WTC11 (cell line): ENCODE measurements at regions not wholly inside any gene's neighbourhood (a gene's known extent, or its start where the extent isn't known, plus 50 kb on each side); places are given as distances from the start of the nearest gene placed in this dataset.
"Not testable (repeated sequence)": the region's sequence is repeated elsewhere in the genome, so short reads cannot be mapped to it uniquely, and the experiment has no call there.

Experiments used
- ATAC-seq: fragments of 200-7000 bp; cut with Tn5 transposase; 2 replicates; pipeline ENCODE4 v1.10.0; 2021; ENCODE audit warnings: mild to moderate bottlenecking, moderate library complexity
- CTCF ChIA-PET: fragments of 300-600 bp; sonication (Branson Sonifier 250); formaldehyde crosslinking; loops from one replicate; lab custom pipeline; 2021; ENCODE audit warnings: antibody characterized with exemption; lab: Charles Lee
- POLR2A ChIA-PET: fragments of 350-600 bp; sonication (Branson Sonifier 250); formaldehyde crosslinking; loops from one replicate; lab custom pipeline; 2021; ENCODE audit warnings: antibody characterized with exemption; lab: Charles Lee
- DNase-seq: peaks from one replicate; pipeline ENCODE4 v3.0.0; 2021; ENCODE audit warnings: low spot score
- H3K27ac Mint-ChIP-seq: 2 replicates; pipeline ENCODE4 v1.8.0; 2021; ENCODE audit warnings: mixed read lengths
- H3K27me3 Mint-ChIP-seq: 2 replicates; pipeline ENCODE4 v1.8.0; 2021; ENCODE audit warnings: low read depth, mild to moderate bottlenecking, moderate library complexity, mixed read lengths
- H3K36me3 Mint-ChIP-seq: 2 replicates; pipeline ENCODE4 v1.8.0; 2021; ENCODE audit warnings: mixed read lengths
- H3K4me1 Mint-ChIP-seq: 2 replicates; pipeline ENCODE4 v1.8.0; 2022; ENCODE audit warnings: mixed read lengths
- H3K4me3 Mint-ChIP-seq: 2 replicates; pipeline ENCODE4 v1.8.0; 2021; ENCODE audit warnings: mild to moderate bottlenecking, moderate library complexity, mixed read lengths
- H3K9me3 Mint-ChIP-seq: 2 replicates; pipeline ENCODE4 v1.8.0; 2021; ENCODE audit warnings: mixed read lengths
- ATF2 ChIP-seq: sonication (generic); formaldehyde crosslinking; IDR thresholded peaks from 2 replicates; pipeline ENCODE4 v1.8.1; 2022; ENCODE audit warnings: low read depth, missing genetic modification reagents, borderline replicate concordance
- CREB1 ChIP-seq: sonication (generic); formaldehyde crosslinking; IDR thresholded peaks from 2 replicates; pipeline ENCODE4 v1.8.0; 2023; ENCODE audit warnings: mild to moderate bottlenecking, missing genetic modification reagents
- GABPB1 ChIP-seq: sonication (generic); formaldehyde crosslinking; IDR thresholded peaks from 2 replicates; pipeline ENCODE4 v1.8.1; 2023; ENCODE audit warnings: mild to moderate bottlenecking, missing genetic modification reagents
- HMGA2 ChIP-seq: fragments of 250-450 bp; sonication (Bioruptor Pico); IDR thresholded peaks from 2 replicates; pipeline ENCODE4 v1.4.0; 2021; ENCODE audit warnings: mild to moderate bottlenecking, moderate library complexity
- HMGXB4 ChIP-seq: sonication (generic); formaldehyde crosslinking; IDR thresholded peaks from 2 replicates; pipeline ENCODE4 v1.8.1; 2023; ENCODE audit warnings: mild to moderate bottlenecking, moderate library complexity, missing genetic modification reagents
- JAZF1 ChIP-seq: fragments of 250-450 bp; sonication (Bioruptor Pico); IDR thresholded peaks from 2 replicates; pipeline ENCODE4 v1.9.0; 2021; ENCODE audit warnings: moderate library complexity, mild to moderate bottlenecking, inconsistent platforms
- MYBL2 ChIP-seq: sonication (generic); formaldehyde crosslinking; IDR thresholded peaks from 2 replicates; pipeline ENCODE4 v1.8.1; 2023; ENCODE audit warnings: mild to moderate bottlenecking, moderate library complexity, missing genetic modification reagents
- NFATC4 ChIP-seq: fragments of 250-450 bp; sonication (Bioruptor Pico); IDR thresholded peaks from 2 replicates; pipeline ENCODE4 v1.9.0; 2021; ENCODE audit warnings: mild to moderate bottlenecking
- NFE2L1 ChIP-seq: sonication (generic); formaldehyde crosslinking; IDR thresholded peaks from 2 replicates; pipeline ENCODE4 v1.8.1; 2023; ENCODE audit warnings: missing genetic modification reagents
- NFYB ChIP-seq: sonication (generic); formaldehyde crosslinking; conservative IDR thresholded peaks from 2 replicates; pipeline ENCODE4 v1.8.0; 2022; ENCODE audit warnings: low read depth, missing genetic modification reagents
- PRRX2 ChIP-seq: fragments of 250-450 bp; sonication (Bioruptor Pico); IDR thresholded peaks from 2 replicates; pipeline ENCODE4 v1.8.0; 2021; ENCODE audit warnings: mild to moderate bottlenecking
- TEAD4 ChIP-seq: sonication (generic); formaldehyde crosslinking; IDR thresholded peaks from 2 replicates; pipeline ENCODE4 v1.8.0; 2022; ENCODE audit warnings: mild to moderate bottlenecking, missing genetic modification reagents
- TP53 ChIP-seq: sonication (generic); formaldehyde crosslinking; IDR thresholded peaks from 2 replicates; pipeline ENCODE4 v1.8.1; 2023; ENCODE audit warnings: mild to moderate bottlenecking, missing genetic modification reagents
- ZNF121 ChIP-seq: sonication (generic); formaldehyde crosslinking; IDR thresholded peaks from 2 replicates; pipeline ENCODE4 v1.8.0; 2023; ENCODE audit warnings: missing genetic modification reagents
- ZNF263 ChIP-seq: sonication (generic); formaldehyde crosslinking; IDR thresholded peaks from 2 replicates; pipeline ENCODE4 v1.8.1; 2022; ENCODE audit warnings: low read depth, mild to moderate bottlenecking, moderate library complexity, missing genetic modification reagents
- ZNF423 ChIP-seq: fragments of 250-450 bp; sonication (Bioruptor Pico); IDR thresholded peaks from 2 replicates; pipeline ENCODE4 v2.1.2; 2022; ENCODE audit warnings: mild to moderate bottlenecking, moderate library complexity
- TF ChIP-seq, protein P1 (sequence below): fragments of 250-450 bp; sonication (Bioruptor Pico); IDR thresholded peaks from 2 replicates; pipeline ENCODE4 v1.8.0; 2021; ENCODE audit warnings: mild to moderate bottlenecking
- TF ChIP-seq, protein P2 (sequence below): sonication (generic); formaldehyde crosslinking; IDR thresholded peaks from 2 replicates; pipeline ENCODE4 v1.8.1; 2022; ENCODE audit warnings: mild to moderate bottlenecking, missing genetic modification reagents, moderate library complexity, borderline replicate concordance

DNA sequence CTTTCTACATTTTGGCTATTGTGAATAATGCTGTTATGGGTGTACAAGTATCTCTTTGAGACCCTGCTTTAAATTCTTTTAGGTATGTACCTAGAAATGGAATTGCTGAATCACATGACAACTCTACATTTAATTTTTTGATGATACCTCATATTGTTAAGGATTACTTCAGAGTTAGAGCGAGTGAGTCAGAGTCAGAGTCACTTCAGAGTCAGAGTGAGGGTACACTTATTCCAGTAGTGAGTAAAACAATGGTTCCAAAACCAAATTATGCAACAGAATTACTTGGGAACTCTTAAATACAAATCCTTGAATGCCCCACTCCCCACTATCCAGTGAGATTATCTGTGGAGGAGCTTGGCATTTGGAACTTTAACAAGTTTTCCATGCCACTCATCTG, 50.3 kb upstream of the SNRK start:
- H3K27ac Mint-ChIP-seq, result no peak overlapping the region

GRCh38 chr3:43233062-43233461, 53.3 kb upstream of the SNRK start:
- Mint-ChIP-seq H3K9me3 (peaks cover 8% of the 10 kb centered on the region), H3K27me3 (no peaks in the 10 kb centered on the region), H3K4me3 (no peak overlapping the region), H3K4me1 (no peaks in the 10 kb centered on the region), H3K27ac (no peak overlapping the region), H3K36me3 (peaks cover 1% of the 10 kb centered on the region; the same call in 1 of the 2 replicates)
- ChIA-PET CTCF (no interaction called here), POLR2A (no interaction called here)
- no peak for DNase-seq
- TF ChIP-seq GABPB1 (CRISPR knock-in tag), result no peak
- TF ChIP-seq PRRX2 (CRISPR knock-in tag), result no peak
- no peak for TF ChIP-seq JAZF1 (CRISPR knock-in tag)
- ATAC-seq, result no peak

More for the DNA sequence above, 50.3 kb upstream of the SNRK start:
- DNase-seq (no peak), ATAC-seq (no peak)
- Mint-ChIP-seq H3K4me1 (no peaks in the 10 kb centered on the region), H3K36me3 (no peaks in the 10 kb centered on the region), H3K27me3 (no peaks in the 10 kb centered on the region), H3K9me3 (peaks cover 13% of the 10 kb centered on the region), H3K4me3 (no peak overlapping the region)
- TF ChIP-seq ZNF121 (CRISPR knock-in tag), result no peak
- TF ChIP-seq NFYB (CRISPR knock-in tag), result no peak
- TF ChIP-seq TEAD4 (CRISPR knock-in tag), result no peak
- POLR2A ChIA-PET, result no interaction called here
- CTCF ChIA-PET, result no interaction called here

- Mint-ChIP-seq H3K36me3 (peaks cover 15% of the 10 kb centered on the region), H3K9me3 (peaks cover 20% of the 10 kb centered on the region), H3K4me1 (no peaks in the 10 kb centered on the region), H3K4me3 (no peak overlapping the region), H3K27ac (no peak overlapping the region), H3K27me3 (no peaks in the 10 kb centered on the region; the same call in 1 of the 2 replicates)
- ATAC-seq, result no peak
- ChIA-PET POLR2A (no interaction called here), CTCF (interaction anchor here (0.6 to 1.2 kb wide), 2 partner anchors 270 to 986 kb away, joined by 3 to 4 read pairs; no protein-coding TSS in a partner anchor)
- TF ChIP-seq NFE2L1 (CRISPR knock-in tag) (no peak), ZNF263 (CRISPR knock-in tag) (no peak), ZNF423 (no peak), NFATC4 (CRISPR knock-in tag) (no peak), MYBL2 (CRISPR knock-in tag) (no peak), HMGXB4 (CRISPR knock-in tag) (no peak), ATF2 (CRISPR knock-in tag) (no peak), HMGA2 (no peak), CREB1 (CRISPR knock-in tag) (no peak), GABPB1 (CRISPR knock-in tag) (no peak), TP53 (CRISPR knock-in tag) (no peak)
- TF ChIP-seq, protein P1, sequence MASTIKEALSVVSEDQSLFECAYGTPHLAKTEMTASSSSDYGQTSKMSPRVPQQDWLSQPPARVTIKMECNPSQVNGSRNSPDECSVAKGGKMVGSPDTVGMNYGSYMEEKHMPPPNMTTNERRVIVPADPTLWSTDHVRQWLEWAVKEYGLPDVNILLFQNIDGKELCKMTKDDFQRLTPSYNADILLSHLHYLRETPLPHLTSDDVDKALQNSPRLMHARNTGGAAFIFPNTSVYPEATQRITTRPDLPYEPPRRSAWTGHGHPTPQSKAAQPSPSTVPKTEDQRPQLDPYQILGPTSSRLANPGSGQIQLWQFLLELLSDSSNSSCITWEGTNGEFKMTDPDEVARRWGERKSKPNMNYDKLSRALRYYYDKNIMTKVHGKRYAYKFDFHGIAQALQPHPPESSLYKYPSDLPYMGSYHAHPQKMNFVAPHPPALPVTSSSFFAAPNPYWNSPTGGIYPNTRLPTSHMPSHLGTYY (CRISPR knock-in tag), result no peak
- TF ChIP-seq, protein P2, sequence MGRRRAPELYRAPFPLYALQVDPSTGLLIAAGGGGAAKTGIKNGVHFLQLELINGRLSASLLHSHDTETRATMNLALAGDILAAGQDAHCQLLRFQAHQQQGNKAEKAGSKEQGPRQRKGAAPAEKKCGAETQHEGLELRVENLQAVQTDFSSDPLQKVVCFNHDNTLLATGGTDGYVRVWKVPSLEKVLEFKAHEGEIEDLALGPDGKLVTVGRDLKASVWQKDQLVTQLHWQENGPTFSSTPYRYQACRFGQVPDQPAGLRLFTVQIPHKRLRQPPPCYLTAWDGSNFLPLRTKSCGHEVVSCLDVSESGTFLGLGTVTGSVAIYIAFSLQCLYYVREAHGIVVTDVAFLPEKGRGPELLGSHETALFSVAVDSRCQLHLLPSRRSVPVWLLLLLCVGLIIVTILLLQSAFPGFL (CRISPR knock-in tag), result no peak
- DNase-seq, result no peak
Measured at GRCh38 chr3:43231276-43232000, 54.9 kb upstream of the SNRK start.

- peaks cover 15% of the 10 kb centered on the region for H3K36me3 Mint-ChIP-seq
- CTCF ChIA-PET, POLR2A ChIA-PET, H3K4me1 Mint-ChIP-seq, H3K4me3 Mint-ChIP-seq, DNase-seq, H3K27me3 Mint-ChIP-seq, H3K27ac Mint-ChIP-seq, ATAC-seq: not testable (repeated sequence)
- peaks cover 32% of the 10 kb centered on the region for H3K9me3 Mint-ChIP-seq
Measured at GRCh38 chr3:43229865-43230264, 56.5 kb upstream of the SNRK start.

GRCh38 chr3:43227685-43228084, 58.7 kb upstream of the SNRK start:
- H3K4me3 Mint-ChIP-seq, H3K27ac Mint-ChIP-seq, POLR2A ChIA-PET, DNase-seq, CTCF ChIA-PET, ATAC-seq, H3K4me1 Mint-ChIP-seq, H3K27me3 Mint-ChIP-seq: not testable (repeated sequence)
- Mint-ChIP-seq H3K9me3 (peaks cover 41% of the 10 kb centered on the region), H3K36me3 (peaks cover 15% of the 10 kb centered on the region)
